Neutrophil (primary cell): ENCODE measurements at regions not wholly inside any gene's neighbourhood (a gene's known extent, or its start where the extent isn't known, plus 50 kb on each side); places are given as distances from the start of the nearest gene placed in this dataset.

Source experiments
- H3K27ac ChIP-seq: fragments of 200-600 bp; sonication (generic); 2 replicates; pipeline ENCODE4 v1.5.1; 2016; ENCODE audit warnings: mild to moderate bottlenecking, moderate library complexity
- H3K27me3 ChIP-seq: fragments of 200-600 bp; sonication (generic); 2 replicates; pipeline ENCODE4 v1.6.0; 2016; ENCODE audit warnings: mild to moderate bottlenecking
- H3K36me3 ChIP-seq: fragments of 200-600 bp; sonication (generic); 2 replicates; pipeline ENCODE4 v1.5.1; 2017
- H3K4me1 ChIP-seq, 2 experiments: fragments of 200-600 bp in 1 of 2; sonication (generic) in 1 of 2; 1 replicate in 1 of 2; 2 replicates in 1 of 2; pipeline versions ENCODE4 v1.5.1 to v1.6.1; 2013 to 2016; ENCODE audit warnings: low read depth in 1 of 2, low read length in 1 of 2, mild to moderate bottlenecking in 1 of 2, moderate library complexity in 1 of 2; ENCODE audit not compliant: control insufficient read depth in 1 of 2, insufficient read depth in 1 of 2
- H3K4me3 ChIP-seq, 2 experiments: fragments of 200-600 bp in 1 of 2; sonication (generic) in 1 of 2; 1 replicate in 1 of 2; 2 replicates in 1 of 2; pipeline ENCODE4 v1.5.1; 2013 to 2016; ENCODE audit warnings: low read depth in 1 of 2, low read length in 1 of 2, mild to moderate bottlenecking in 1 of 2, moderate library complexity in 1 of 2
- H3K9me3 ChIP-seq: fragments of 200-600 bp; sonication (generic); 2 replicates; pipeline ENCODE4 v1.5.1; 2016
- TF ChIP-seq, protein P1 (sequence below): fragments of 200-600 bp; sonication (generic); IDR thresholded peaks from 2 replicates; pipeline ENCODE4 v1.5.1; 2016; ENCODE audit warnings: antibody characterized with exemption

DNA sequence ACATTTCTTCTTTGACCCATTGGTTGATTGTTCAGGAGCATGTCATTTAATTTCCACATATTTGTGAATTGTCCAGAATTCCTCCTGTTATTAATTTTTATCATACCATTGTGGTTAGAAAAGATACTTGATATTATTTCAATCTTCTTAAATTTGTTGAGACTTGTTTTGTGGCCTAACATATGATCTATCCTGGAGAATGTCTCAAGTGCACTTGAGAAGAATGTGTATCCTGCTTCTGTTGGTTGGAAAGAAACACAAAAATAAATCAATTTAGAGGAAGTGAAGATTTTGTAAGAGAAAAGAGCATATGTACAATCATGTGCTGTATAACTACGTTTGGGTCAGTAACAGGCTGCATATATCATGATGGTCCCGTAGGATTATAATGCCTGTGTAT lies 118.6 kb upstream of the CDC42EP3 start:
- Histone ChIP-seq H3K27ac (no peak overlapping the region), H3K4me3 (no peak overlapping the region), H3K36me3 (no peaks in the 10 kb centered on the region), H3K4me1 (peaks cover 0 to 4% of the 10 kb centered on the region in 2 experiments), H3K27me3 (no peaks in the 10 kb centered on the region), H3K9me3 (no peaks in the 10 kb centered on the region)
- TF ChIP-seq, protein P1, sequence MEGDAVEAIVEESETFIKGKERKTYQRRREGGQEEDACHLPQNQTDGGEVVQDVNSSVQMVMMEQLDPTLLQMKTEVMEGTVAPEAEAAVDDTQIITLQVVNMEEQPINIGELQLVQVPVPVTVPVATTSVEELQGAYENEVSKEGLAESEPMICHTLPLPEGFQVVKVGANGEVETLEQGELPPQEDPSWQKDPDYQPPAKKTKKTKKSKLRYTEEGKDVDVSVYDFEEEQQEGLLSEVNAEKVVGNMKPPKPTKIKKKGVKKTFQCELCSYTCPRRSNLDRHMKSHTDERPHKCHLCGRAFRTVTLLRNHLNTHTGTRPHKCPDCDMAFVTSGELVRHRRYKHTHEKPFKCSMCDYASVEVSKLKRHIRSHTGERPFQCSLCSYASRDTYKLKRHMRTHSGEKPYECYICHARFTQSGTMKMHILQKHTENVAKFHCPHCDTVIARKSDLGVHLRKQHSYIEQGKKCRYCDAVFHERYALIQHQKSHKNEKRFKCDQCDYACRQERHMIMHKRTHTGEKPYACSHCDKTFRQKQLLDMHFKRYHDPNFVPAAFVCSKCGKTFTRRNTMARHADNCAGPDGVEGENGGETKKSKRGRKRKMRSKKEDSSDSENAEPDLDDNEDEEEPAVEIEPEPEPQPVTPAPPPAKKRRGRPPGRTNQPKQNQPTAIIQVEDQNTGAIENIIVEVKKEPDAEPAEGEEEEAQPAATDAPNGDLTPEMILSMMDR = no peak

DNA sequence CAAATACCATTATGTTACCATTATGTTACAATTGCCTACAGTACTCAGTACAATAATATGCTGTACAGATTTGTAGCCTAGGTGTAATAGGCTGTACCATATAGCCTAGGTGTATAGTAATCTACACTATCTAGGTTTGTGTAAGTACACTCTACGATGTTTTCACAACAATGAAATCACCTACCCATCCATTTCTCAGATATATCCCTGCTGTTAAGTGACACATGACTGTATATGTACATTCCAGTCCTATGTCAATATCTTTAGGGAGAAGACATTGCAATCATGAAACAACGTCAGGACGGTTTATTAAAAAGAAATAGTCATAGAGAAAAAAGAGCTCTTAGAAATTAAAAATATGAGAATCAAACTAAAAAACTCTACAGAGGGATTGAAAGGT lies 119.0 kb upstream of the CDC42EP3 start:
- H3K4me3 ChIP-seq = no peak overlapping the region
- TF ChIP-seq, protein P1 = no peak
- H3K27me3 ChIP-seq = no peaks in the 10 kb centered on the region
- no peaks in the 10 kb centered on the region for H3K9me3 ChIP-seq
- H3K36me3 ChIP-seq = no peaks in the 10 kb centered on the region
- H3K27ac ChIP-seq = no peak overlapping the region
- peaks cover 0 to 4% of the 10 kb centered on the region in 2 experiments for H3K4me1 ChIP-seq

DNA sequence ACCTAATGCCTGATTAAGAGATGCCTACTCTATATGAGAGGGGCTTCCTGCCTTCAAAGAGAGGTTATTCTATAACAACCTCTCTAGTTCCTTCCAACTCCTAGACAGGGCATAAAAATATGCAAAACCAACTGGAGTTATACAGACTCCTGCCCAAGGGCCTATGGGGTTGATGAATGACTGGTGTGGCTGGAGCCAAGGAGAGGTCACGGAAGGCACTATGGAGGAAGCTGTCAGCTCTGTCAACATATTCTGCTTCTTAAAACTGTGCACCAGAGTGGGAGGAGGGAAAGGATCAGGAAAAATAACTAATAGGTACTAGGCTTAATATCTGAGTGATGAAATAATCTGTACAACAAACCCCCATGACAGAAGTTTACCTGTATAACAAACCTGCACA lies 120.9 kb upstream of the CDC42EP3 start:
- H3K9me3 ChIP-seq = no peaks in the 10 kb centered on the region
- no peaks in the 10 kb centered on the region for H3K27me3 ChIP-seq
- TF ChIP-seq, protein P1 = no peak
- H3K4me1 ChIP-seq = peaks cover 5 to 11% of the 10 kb centered on the region in 2 experiments
- no peak overlapping the region for H3K27ac ChIP-seq
- H3K4me3 ChIP-seq = no peak overlapping the region
- no peaks in the 10 kb centered on the region for H3K36me3 ChIP-seq

DNA sequence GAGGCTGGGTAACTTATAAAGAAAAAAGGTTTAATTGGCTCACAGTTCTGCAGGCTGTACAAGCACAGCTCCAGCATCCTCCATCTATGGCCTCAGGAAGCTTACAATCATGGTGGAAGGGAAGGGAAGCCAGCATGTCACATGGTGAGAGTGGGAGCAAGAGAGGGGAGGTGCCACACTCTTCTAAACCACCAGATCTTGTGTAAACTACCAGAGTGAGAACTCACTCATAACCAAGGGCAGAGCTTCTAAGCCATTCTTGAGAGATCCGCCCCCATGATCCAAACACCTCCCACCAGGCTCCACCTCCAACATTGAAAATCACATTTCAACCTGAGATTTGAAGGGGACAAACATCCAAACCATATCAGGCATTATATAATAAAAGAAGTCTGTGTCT lies 121.6 kb upstream of the CDC42EP3 start:
- H3K36me3 ChIP-seq = no peaks in the 10 kb centered on the region
- H3K4me1 ChIP-seq = peaks cover 11 to 17% of the 10 kb centered on the region in 2 experiments
- no peak overlapping the region for H3K27ac ChIP-seq
- H3K9me3 ChIP-seq = no peaks in the 10 kb centered on the region
- no peak overlapping the region for H3K4me3 ChIP-seq
- no peaks in the 10 kb centered on the region for H3K27me3 ChIP-seq
- TF ChIP-seq, protein P1 = no peak

DNA sequence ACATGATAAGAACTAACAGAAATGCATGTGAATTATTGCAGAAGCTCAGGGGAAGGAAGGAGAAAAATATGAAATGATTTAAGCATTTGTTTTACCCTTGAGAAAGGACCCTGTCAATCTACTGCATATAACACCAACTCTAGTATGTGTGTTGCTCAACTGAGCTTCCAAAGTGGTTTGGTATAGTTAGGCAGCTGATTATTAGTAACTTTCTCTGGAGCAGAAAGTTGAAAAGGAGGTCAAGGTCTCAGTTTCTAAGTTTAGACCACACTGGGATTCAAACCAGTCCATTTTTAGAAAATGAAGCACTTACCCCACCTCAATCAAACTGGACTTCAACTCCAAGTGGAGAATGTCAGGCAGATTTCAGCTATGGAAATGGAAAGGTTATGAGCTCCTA lies 123.3 kb upstream of the CDC42EP3 start:
- TF ChIP-seq, protein P1 = no peak
- Histone ChIP-seq H3K4me3 (no peak overlapping the region), H3K4me1 (peaks cover 23 to 29% of the 10 kb centered on the region in 2 experiments), H3K27me3 (no peaks in the 10 kb centered on the region), H3K9me3 (no peaks in the 10 kb centered on the region), H3K36me3 (no peaks in the 10 kb centered on the region), H3K27ac (no peak overlapping the region)

DNA sequence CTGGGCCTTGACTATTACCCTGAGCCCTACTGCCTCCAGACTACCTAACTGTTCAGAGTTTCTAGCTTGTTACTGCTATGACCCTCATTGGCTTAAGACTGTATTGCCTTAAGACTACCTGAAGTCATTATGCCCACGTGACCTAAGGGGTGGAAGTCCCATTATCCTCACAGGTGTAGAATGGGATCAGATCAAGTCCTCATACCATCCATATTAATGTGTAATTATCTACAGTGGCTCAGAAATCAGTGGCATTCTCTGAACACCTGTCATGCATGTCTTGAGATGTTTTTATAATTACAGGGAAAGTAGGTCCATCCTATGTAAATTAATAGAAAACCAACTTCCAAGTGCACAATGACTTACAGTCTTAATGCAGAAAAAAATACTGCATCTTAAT lies 124.0 kb upstream of the CDC42EP3 start:
- H3K27ac ChIP-seq = no peak overlapping the region
- peaks cover 23 to 25% of the 10 kb centered on the region in 2 experiments for H3K4me1 ChIP-seq

More for the DNA sequence above, 124.0 kb upstream of the CDC42EP3 start:
- H3K27me3 ChIP-seq = no peaks in the 10 kb centered on the region
- no peaks in the 10 kb centered on the region for H3K9me3 ChIP-seq
- no peak overlapping the region for H3K4me3 ChIP-seq
- TF ChIP-seq, protein P1 = no peak
- no peaks in the 10 kb centered on the region for H3K36me3 ChIP-seq
